ENCODE measurements at regions not wholly inside any gene's neighbourhood (a gene's known extent, or its start where the extent isn't known, plus 50 kb on each side); places are given as distances from the start of the nearest gene placed in this dataset.
"Not testable (repeated sequence)": the region's sequence is repeated elsewhere in the genome, so short reads cannot be mapped to it uniquely, and the experiment has no call there.

- not testable (repeated sequence) for TF ChIP-seq CTCF (conservative IDR thresholded peaks at IDR 0.05); EZH2 (IDR thresholded peaks at IDR 0.05; ENCODE audit: low read depth)
Observed at GRCh38 chr5:56628616-56629015, 186.7 kb upstream of the MAP3K1 start.

All from PC-9 (cell line).